HG03064 (cell line): ENCODE measurements at regions not wholly inside any gene's neighbourhood (a gene's known extent, or its start where the extent isn't known, plus 50 kb on each side); places are given as distances from the start of the nearest gene placed in this dataset.
A peak's percentile ranks its signal among the peaks of the same experiment; 100 is the strongest.
"Not testable (repeated sequence)": the region's sequence is repeated elsewhere in the genome, so short reads cannot be mapped to it uniquely, and the experiment has no call there.

Experiments used
- ATAC-seq: cut with Tn5 transposase; IDR thresholded peaks from one replicate; pipeline ENCODE4 v1.9.1; 2021; ENCODE audit warnings: low read depth; ENCODE audit not compliant: unreplicated experiment

DNA sequence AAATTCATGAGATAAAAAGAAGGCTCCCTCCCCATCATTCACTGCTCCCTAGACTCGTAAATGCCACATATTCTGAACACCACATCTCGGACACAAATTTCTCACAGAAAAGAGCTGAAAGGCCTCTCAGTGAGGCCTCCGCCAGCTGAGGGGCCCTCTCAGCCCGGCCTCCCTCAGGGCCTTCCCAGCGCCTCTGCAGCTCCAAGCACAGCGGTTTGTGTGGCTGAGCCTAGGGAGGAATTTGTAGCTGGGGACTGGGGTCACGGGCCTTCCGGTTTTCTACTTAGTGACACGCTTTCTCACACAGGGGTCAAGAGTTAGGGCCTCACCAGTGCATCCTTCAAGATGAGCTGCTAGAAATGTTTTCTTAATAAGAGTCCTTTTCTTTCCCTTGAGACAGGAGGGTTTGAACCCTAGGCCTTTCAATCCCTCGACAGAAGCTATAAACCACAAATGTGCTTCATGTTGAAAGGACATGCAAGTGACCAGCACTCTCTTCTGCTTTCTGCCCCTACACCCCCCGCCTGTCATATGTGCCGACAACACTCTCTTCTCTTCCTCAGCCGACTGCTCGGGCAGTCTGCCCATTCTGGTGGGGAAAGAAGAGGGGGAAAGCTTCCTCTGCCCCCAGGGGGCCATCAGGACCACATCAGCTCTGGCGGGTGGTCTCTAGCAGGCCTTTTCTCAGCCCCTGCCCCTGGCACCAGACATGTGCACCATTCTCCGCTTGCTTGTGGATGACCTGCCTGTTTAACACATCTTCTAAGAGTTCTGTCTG, 104.9 kb downstream of the CHIC2 start:
- ATAC-seq = no peak

DNA sequence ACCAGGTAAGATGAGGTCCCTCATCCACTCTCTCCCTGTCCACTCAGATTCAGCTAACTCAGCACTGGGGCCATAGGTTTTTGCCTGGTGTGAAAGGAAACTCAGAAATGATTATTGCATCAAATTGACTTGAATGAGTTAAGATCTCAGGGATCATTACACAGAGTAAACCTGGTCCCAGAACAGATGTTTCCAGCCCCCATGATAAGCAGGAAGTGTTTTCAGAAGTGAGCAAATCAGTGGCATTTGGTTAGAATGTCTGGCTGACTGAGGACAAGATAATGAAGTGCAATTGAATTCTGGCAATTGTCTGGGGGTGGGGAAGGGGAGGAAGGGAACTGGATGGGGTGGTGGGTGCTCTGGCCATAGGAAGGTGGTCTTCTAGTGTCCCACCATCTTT, 108.0 kb downstream of the CHIC2 start:
- no peak for ATAC-seq

DNA sequence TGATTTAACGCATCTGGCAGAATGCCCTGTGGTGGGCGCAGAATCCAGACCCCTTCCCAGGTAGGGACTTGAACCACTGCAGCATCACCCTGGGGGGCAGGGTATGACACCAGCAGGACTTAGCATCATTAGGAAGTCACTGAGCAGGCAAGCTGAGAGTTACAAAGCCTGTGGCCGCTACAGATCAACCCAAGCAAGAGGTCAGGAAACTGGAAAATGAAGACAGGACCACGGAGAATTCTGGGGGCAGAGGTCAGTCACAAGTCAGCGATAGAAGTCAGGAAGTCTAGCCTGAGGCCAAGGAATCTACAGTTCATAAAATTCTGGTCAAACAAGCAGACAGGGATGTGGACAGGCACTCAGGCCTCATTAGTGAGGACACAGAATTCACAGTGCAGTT, 108.4 kb downstream of the CHIC2 start:
- no peak for ATAC-seq

DNA sequence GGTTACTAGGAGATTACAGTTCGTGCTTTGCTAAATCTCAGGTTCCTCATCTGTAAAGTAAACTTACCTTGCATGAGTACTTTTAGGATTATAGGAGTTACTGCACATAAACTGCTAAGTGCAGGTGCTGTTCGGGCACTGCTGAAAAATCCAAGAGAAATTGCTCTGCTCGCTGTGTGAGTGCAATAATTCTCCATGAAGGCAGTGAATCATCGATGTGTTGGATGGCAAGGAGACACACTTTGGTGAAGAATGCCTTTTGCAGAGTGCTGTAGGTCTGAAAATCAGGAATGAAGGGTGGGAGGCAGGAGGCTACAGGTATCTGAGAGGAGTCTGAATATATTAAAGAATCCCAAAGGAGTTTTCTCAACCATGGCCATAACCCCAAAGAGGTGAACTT, 113.0 kb downstream of the CHIC2 start:
- no peak for ATAC-seq

DNA sequence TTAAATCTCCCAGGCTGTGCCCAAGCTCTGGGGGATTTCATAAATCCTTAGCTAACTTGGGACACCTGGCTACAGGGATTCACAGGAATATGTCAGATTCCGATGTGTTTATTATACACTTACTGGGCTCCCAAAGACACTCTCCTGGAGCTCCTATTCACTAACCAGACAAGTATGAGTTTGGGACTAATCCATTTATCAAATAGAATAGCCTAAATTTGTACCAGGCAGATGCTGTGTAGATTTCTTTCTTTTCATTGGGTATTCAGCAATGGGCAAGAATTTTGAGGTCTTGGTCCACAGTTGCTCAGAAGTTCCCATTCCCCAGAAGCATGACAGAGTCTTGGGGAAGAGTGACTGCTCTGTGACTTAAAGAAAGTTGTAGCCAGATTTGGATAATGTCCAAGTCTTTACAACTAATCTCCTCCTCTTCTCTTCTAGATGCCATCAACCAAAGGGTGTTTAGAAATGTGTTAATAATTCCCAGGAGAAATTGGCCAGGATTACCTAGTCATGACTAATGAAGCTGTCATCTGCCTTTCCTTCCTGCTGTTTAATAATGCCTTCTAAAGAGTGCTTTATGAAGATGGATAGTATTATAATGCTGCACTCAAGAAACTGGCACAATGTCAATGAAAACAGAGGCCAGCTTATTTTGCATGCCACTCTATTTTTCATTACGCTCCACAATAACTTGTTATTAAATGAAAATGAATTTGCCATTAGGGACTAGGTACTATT, 120.9 kb downstream of the CHIC2 start:
- no peak for ATAC-seq

DNA sequence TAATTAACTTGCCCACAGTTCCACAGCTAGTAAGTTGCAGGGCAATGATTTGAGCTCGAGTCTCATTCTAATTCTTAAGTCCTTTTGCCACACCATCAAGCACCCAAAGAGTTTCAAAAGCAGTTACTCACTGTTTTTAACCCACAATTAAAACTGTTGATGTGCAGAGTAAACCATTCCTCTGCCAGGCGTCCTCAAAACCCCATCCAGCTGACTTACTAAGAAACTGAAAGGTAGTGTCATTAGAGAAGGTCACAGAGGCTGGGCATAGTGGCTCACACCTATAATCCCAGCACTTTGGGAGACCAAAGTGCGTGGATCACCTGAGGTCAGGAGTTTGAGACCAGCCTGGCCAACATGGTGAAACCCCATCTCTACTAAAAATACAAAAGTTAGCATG, 121.7 kb downstream of the CHIC2 start:
- no peak for ATAC-seq

DNA sequence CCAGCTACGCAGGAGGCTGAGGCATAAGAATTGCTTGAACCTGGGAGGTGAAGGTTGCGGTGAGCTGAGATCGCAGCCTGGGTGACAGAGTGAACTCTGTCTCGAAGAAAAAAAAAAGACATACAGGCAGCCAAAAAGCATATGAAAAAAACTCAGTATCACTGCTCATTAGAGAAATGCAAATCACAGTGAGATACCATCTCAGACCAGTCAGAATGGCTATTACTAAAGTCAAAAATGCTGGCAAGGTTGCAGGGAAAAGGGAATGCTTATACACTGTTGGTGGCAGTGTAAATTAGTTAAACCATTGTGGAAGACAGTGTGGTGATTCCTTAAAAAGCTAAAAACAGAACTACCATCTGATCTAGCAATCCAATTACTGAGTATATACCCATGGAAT, 123.1 kb downstream of the CHIC2 start:
- no peak for ATAC-seq

DNA sequence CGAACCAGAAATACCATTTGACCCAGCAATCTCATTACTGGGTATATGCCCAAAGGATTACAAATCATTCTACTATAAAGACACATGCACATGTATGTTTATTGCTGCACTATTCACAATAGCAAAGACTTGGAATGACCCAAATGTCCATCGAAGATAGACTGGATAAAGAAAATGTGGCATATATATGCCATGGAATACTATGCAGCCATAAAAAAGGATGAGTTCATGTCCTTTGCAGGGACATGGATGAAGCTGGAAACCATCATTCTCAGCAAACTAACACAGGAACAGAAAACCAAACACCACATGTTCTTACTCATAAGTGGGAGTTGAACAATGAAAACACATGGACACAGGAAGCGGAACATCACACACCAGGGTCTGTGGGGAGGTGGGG, 124.5 kb downstream of the CHIC2 start:
- not testable (repeated sequence) for ATAC-seq

DNA sequence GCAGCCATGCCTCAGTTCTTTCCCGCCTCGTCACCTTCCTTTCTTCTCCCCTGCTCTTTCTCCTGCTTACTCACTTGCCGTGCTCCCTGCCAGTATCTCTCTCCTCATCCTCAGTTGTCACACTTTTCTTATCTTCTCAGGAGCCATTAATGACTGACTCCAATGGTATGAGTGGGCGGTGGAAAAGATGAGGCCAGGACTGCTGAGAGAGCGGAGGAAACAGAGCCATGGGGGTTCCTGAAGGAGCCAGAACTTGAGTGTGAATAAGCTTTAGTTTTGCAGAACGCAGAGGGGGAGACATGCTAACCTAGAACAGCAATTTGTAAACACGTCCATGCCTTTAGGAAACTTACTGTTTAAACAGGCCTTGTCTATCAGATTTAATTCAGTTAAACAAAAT, 126.5 kb downstream of the CHIC2 start:
- ATAC-seq = no peak

DNA sequence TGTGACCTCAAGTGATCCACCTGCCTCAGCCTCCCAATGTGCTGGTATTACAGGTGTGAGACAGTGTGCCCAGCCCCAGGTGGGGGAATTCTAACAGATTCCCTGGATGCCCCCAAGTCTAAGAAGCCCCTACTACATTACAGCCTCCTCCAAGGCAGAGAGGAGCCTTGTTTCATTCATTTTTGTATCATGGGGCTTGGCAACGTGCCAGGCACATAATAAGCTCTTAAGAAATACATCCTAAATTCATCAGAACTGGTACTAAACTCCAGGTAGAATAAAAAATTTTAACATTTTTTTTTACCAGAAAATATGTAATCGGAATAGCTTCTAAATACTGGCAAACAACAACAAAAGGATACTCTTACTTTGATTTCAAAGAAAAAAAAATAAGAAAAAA, 127.1 kb downstream of the CHIC2 start:
- no peak for ATAC-seq

DNA sequence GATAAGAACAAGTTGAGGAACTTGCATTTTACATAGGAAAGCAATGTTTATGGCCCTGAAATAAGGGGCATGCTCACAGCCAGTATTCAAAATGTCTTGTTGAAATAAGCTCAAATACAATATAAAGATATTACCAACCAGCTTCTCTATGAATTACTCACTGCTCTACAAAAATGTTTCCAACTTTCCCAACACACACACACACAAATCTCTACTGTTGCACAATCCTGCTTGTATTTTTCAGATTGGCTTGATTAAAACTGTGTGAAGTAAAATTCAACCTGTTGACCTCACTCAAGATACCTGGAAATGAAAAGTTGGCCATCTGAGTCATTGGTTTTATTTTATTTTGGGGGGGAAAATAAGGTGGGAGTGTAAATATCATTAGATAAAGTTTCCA, 128.6 kb downstream of the CHIC2 start:
- ATAC-seq = no peak

DNA sequence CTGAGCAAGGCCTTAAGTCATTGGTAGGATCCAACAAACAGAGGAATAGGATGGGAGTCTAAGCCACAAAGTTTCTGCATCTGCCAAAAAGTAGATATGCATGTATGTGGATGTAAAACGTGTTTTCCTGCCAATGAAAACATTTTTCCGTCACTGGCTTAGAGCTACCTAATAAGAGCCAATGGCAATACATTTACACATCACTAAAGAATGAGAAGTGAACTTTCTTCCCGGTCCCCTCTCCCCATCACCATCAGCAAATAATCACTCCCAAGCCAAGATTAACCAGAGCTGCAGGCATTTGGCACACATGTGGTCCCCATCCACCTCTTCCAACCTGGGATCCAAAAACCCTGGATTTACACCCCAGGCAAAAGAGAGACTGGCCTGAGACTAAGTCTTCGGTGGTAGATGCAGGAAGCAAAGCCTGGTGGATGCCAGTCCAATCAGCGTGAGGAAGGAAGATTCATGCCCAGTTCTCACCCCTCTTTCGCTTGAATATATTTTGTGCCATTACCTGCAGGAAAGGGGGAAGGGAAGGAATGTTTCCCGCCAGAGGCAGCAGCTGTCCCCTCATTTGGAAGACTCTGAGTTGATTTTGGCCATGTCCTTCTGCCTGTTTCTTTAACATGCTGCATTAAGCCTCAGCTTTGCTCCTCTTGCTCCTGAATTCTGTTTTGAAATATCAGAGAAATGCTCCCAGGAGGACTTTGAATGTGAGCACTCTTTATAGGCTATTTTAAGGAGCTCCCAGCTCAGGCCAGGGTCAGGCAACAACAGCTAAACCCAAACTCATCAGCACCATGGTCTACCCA, 131.4 kb downstream of the CHIC2 start:
- ATAC-seq = no peak

DNA sequence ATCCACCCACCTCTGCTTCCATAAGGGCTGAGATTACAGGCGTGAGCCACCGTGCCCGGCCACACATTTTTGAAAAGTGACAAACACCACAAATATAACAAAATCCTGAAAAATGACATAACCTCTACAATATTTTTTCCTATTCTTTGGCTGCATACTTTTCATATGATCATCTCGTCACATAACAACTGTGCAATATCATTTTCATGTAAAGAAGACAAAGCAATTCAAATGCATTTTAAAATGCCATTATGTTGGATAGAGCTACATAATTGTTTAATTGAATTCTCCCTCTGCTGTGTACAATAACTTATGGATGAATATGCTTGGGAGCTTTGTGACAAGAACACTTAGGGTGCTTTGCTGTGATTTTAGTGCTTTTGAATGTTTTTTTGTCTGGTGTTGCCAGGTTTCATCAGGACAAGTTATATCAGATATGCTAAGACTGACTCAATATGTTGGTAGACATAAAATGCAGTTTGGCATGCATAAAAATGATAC, 132.9 kb downstream of the CHIC2 start:
- no peak for ATAC-seq

DNA sequence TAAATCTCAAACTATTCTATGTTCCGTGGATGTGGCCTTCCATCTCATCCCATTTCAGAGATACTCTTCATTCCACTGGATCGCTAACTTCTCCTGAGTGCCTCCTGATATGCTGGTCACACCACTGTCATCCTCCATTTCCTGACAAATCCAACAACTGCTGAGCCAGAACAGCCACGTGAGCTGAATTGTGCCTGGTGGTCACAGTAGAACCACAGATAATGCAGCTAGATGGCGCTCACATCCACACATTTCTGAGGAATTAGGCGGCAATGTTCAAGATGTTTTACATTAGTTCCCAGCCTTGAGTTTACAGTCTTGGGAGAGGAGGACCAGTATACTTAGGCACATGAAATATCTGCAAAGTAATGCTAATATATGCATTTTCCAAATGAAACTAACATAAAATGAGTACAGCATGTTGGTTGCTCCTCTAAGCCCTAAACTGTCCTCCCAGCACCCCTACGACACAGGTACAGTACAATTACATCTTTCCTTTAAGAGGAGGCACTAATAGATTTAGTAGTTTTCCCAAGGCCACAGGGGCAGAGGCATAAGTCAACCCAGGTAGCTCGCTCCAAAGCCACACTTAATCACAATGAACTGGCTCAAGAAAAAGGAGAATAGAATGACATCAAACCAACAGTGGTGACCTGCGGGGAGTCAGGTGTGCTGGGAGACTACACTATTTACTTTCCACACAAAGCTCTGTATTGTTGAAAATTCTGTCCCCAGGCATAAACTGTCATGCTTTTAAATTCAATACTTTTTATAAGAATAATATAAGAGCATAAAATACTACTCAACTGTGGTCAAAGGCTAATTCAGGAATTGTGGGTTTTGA, 134.2 kb downstream of the CHIC2 start:
- peak; percentile 64 for ATAC-seq

DNA sequence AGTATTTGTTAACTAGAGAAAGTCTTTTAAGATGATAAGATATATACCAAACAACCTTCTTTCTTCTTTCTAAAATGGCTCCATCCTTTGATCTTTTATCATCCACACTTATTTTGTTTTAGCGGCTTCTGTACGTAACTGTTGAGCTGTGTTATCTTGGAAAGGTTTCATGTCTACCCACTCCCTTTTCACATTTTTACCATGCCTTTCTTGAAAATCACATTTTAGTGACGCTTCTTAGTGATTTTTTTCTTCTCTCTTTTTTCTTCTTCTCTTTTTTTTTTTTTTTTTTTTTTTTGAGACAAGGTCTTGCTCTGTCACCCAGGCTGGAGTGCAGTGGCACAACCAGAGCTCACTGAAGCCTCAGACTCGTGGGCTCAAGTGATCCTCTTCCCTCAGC, 135.1 kb downstream of the CHIC2 start:
- no peak for ATAC-seq

DNA sequence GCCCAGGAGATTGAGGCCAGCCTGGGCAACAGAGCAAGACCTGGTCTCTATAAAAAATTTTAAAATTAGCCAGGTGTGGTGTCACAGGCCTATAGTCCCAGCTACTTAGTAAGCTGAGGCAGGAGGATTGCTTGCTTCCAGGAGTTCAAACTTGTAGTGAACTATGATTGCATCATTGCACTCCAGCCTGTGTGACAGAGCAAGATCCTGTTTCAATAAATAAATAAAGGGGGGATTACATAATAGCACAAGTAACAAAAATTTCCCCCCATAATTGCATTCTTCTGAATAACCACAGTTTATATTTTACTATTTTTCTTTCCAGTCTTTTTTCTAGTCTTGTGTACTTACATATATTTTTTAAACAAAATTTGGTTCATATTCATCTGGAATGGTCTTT, 135.6 kb downstream of the CHIC2 start:
- ATAC-seq = no peak

DNA sequence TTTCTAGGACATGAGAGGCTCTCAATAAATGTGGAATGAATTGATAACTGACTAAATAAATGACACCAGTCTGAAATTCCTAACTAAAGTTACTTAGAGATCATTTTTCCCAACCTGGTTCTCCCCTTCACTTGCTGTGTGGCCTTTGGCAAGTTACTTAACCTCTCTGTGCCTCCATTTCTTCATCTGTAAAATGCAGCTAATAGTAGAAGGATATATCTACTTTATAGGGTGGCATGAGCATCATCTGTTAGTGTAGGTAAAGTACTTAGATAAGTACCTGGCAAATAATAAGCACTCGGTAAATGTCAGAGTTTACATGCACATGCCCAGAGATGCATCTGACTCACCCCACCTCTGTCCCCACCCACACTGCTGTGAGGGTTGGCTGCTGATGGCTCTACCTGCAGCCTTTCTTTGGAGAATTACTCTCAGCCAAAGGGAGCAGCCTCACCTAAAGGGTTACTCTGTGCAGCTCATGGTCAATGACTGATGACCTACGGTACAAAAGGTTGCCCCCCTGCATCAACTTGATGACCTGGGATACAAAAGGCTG, 139.3 kb downstream of the CHIC2 start:
- ATAC-seq = no peak

DNA sequence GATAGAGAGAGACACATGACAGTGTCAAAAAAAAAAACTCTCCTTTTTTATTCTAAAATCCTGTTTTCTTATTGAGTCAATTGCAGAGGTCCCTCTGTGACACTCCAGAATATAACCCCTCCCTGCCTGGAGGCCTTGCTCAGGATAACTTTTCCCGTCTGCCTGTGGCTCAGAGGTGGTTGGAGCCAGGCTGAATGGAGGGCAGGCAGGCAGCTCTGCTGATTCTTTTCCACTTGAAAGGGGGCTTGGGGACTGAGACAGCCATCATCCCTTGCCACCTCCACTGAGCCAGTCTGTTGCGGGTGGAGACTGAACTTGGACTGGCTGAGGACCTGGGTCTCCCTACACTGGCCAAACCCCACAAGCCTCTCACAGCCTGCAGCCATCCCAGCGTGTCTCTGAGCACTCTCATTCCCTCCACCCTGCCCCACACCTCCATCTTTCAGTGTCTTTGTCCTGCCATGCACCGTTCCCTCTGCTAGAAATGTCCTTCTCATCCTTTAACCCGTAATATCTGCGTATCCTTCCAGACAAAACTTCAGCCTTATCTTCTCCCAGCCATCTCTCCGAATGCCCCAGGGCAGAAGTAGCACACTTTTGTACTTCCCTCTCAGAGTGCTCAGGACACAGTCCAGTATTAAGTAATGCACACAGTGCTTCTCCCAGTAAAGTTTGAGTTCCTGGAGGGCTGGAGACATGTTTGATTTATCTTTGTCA, 139.9 kb downstream of the CHIC2 start:
- no peak for ATAC-seq

DNA sequence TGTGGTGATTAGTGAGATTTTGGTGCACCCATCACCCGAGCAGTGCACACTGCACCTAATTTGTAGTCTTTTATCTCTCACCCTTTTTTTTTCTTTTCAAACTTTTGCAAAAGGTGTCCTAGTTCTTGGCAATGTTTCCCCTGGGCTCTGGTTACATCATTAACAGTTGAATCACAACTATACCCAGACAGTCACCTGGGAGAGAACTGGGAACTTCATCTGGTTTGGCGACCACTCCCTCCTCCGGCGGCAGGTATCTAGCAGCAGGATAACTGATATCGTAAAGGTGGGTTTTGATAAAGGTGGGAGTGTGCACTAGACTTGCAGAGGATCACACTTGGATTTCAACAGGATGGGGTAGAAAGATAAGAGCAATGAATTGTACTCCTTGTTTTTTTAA, 140.5 kb downstream of the CHIC2 start:
- no peak for ATAC-seq
